Mesothelial cell of epicardium (in vitro differentiated cells): ENCODE measurements at regions not wholly inside any gene's neighbourhood (a gene's known extent, or its start where the extent isn't known, plus 50 kb on each side); places are given as distances from the start of the nearest gene placed in this dataset.
"Not testable (repeated sequence)": the region's sequence is repeated elsewhere in the genome, so short reads cannot be mapped to it uniquely, and the experiment has no call there.

Experiments
- DNase-seq, 2 experiments: peaks; one replicate each; pipeline ENCODE4 v3.0.0; 2021; ENCODE audit warnings: low spot score in 2 of 2; ENCODE audit not compliant: unreplicated experiment in 2 of 2
- H3K27ac Mint-ChIP-seq: 2 replicates; pipeline ENCODE4 v1.8.0; 2021; ENCODE audit warnings: mixed read lengths
- H3K27me3 Mint-ChIP-seq: 2 replicates; pipeline ENCODE4 v1.8.0; 2021; ENCODE audit warnings: low read depth, mixed read lengths
- H3K36me3 Mint-ChIP-seq: 2 replicates; pipeline ENCODE4 v1.8.0; 2021; ENCODE audit warnings: mixed read lengths
- H3K4me1 Mint-ChIP-seq: 2 replicates; pipeline ENCODE4 v1.8.0; 2021; ENCODE audit warnings: mixed read lengths
- H3K4me3 Mint-ChIP-seq: 2 replicates; pipeline ENCODE4 v1.8.0; 2021; ENCODE audit warnings: mild to moderate bottlenecking, moderate library complexity, mixed read lengths
- H3K9me3 Mint-ChIP-seq: 2 replicates; pipeline ENCODE4 v1.8.0; 2021; ENCODE audit warnings: mixed read lengths
- CTCF ChIP-seq: fragments of 200-600 bp; sonication (generic); IDR thresholded peaks from one replicate; pipeline ENCODE4 v1.5.0; 2021; ENCODE audit warnings: antibody characterized with exemption; ENCODE audit not compliant: unreplicated experiment

DNA sequence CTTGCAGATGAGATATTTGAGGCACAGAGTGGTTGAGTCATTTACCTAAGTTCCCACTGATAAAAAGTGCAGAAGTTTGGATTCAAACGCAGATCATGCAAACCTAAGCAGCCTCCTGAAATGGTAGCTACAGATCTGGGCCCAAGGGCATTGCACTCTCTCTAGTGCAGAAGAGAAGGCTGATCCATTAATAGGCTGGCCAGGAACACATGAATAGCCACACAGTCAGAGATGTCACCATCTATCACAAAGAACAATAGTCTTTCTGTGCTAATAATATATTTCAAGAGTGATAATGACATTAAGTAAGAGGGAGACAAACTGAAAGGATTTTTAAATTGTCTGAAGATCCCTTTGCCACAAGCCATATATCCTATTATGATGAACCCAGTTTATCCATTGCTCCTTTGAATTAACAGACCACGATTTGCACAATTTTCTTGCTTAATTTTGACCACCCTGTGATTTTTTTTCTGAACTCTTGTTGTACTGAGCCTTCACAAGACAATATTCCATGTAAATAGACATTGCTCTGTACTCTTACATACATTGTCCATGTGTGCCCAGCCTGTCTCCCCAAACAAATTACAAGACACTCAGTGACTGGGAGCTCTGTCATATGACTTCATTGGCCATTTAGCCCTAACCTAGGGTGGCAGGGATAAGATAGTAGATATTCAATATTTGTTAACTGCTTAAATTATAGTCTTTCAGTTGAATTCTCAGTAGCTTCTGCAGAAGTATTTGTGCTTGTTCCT, 112.4 kb upstream of the RBPJ start:
- peaks cover 28% of the 10 kb centered on the region for H3K27me3 Mint-ChIP-seq
- DNase-seq: no peak
- no peak overlapping the region for H3K27ac Mint-ChIP-seq

DNA sequence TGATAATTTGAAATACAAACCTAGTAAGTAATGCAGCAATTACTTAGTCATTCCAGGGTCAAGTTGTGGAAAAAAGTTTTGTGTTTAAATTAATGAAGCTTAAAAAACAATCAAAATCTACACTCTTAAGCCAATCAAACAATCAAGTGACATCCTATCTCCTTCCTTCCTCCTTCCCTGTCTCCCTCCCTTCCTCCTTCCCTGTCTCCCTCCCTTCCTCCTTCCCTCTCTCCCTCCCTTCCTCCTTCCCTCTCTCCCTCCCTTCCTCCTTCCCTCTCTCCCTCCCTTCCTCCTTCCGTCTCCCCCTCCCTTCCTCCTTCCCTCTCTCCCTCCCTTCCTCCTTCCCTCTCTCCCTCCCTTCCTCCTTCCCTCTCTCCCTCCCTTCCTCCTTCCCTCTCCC, 111.4 kb upstream of the RBPJ start:
- peaks cover 33% of the 10 kb centered on the region for H3K27me3 Mint-ChIP-seq
- not testable (repeated sequence) for H3K9me3 Mint-ChIP-seq, H3K4me3 Mint-ChIP-seq, DNase-seq, H3K36me3 Mint-ChIP-seq, H3K4me1 Mint-ChIP-seq, H3K27ac Mint-ChIP-seq

More for the DNA sequence above, 112.4 kb upstream of the RBPJ start:
- Mint-ChIP-seq H3K4me1 (peaks cover 4% of the 10 kb centered on the region), H3K9me3 (no peaks in the 10 kb centered on the region), H3K4me3 (no peak overlapping the region), H3K36me3 (no peaks in the 10 kb centered on the region)
- no peak for TF ChIP-seq CTCF

DNA sequence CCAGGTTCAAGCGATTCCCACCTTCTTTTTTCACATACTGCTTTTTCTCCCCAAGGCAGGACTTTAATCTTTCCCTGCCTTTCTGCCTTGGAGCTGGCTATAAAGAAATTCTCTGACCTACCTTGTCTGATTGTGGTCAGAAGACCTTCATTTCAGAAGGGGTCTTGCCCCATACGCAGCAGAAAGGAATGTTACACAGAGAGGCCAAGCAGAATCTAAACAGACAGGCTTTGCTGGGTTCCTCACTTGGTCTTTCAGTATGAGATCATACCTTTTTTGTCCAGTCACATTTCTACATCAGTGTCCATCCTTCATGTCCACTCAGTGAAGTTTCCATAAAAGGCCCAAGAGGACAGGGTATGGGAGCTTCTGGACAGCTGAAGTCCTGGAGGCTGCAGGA, 108.3 kb upstream of the RBPJ start:
- Mint-ChIP-seq H3K4me1 (no peaks in the 10 kb centered on the region), H3K27me3 (peaks cover 28% of the 10 kb centered on the region), H3K27ac (no peak overlapping the region), H3K9me3 (no peaks in the 10 kb centered on the region), H3K36me3 (no peaks in the 10 kb centered on the region), H3K4me3 (no peak overlapping the region)
- no peak for DNase-seq
- no peak for TF ChIP-seq CTCF

- H3K36me3 Mint-ChIP-seq: no peaks in the 10 kb centered on the region
- no peak for TF ChIP-seq CTCF
- peaks cover 22% of the 10 kb centered on the region for H3K27me3 Mint-ChIP-seq
- DNase-seq: no peak
- no peaks in the 10 kb centered on the region for H3K9me3 Mint-ChIP-seq
- no peak overlapping the region for H3K4me3 Mint-ChIP-seq
- H3K27ac Mint-ChIP-seq: no peak overlapping the region
- no peaks in the 10 kb centered on the region for H3K4me1 Mint-ChIP-seq
Observed at GRCh38 chr4:26213317-26213716, 107.5 kb upstream of the RBPJ start.

DNA sequence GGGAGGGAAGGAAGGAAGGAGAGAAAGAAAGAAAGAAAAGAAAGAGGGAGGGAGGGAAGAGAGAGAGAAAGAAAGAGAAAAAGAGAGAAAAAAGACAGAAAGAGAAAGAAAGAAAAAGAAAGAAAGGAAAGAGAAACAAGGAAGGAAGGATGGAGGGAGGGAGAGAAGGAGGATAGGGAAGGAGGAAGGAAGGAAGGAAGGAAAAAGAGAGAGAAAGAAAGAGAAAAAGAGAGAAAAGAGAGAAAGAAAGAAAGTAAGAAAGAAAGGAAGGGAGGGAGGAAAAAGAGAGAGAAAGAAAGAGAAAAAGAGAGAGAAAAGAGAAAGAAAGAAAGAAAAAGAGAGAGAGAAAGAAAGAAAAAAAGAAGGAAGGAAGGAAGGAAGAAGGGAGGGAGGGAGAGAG, 105.8 kb upstream of the RBPJ start:
- DNase-seq: no peak
- no peak for TF ChIP-seq CTCF
- peaks cover 11% of the 10 kb centered on the region for H3K27me3 Mint-ChIP-seq
- no peak overlapping the region for H3K27ac Mint-ChIP-seq
- no peak overlapping the region for H3K4me3 Mint-ChIP-seq
- H3K9me3 Mint-ChIP-seq: no peaks in the 10 kb centered on the region
- no peaks in the 10 kb centered on the region for H3K36me3 Mint-ChIP-seq
- peaks cover 6% of the 10 kb centered on the region for H3K4me1 Mint-ChIP-seq

DNA sequence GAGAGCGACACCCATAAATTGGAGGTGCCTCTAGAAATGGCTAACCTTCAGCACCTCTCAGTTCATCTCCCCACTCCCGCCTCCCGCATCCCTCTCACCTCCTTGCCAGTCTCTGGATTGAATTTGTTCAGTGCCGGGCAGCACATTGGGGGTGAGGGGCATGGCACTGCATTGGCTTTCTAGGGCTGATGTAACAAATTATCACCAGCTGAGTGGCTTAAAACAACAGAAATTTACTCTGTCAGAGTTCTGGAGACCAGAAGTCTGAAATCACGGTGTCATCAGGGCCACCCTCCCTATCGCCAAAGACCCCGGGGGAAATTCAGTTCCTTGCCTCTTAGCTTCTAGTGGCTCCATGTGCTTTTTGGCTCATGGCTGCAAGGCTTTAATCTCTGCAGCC, 105.1 kb upstream of the RBPJ start:
- peaks cover 6% of the 10 kb centered on the region for H3K27me3 Mint-ChIP-seq
- H3K4me3 Mint-ChIP-seq: no peak overlapping the region
- no peaks in the 10 kb centered on the region for H3K9me3 Mint-ChIP-seq
- no peak overlapping the region for H3K27ac Mint-ChIP-seq
- no peak for TF ChIP-seq CTCF
- no peak for DNase-seq
- H3K36me3 Mint-ChIP-seq: no peaks in the 10 kb centered on the region
- H3K4me1 Mint-ChIP-seq: peaks cover 6% of the 10 kb centered on the region
